D721Med (cell line): ENCODE measurements at regions not wholly inside any gene's neighbourhood (a gene's known extent, or its start where the extent isn't known, plus 50 kb on each side); places are given as distances from the start of the nearest gene placed in this dataset.
A peak's percentile ranks its signal among the peaks of the same experiment; 100 is the strongest.

Experiments used
- DNase-seq: peaks from one replicate; pipeline ENCODE4 v3.0.0; 2011; ENCODE audit warnings: low spot score; ENCODE audit not compliant: insufficient read length
- FAIRE-seq: peaks from 2 replicates; lab custom pipeline; 2011; peaks lifted over from hg19 to GRCh38; lab: Jason Lieb, UNC
- CTCF ChIP-seq: IDR thresholded peaks from 2 replicates; pipeline ENCODE4 v1.5.1; 2012; ENCODE audit warnings: mild to moderate bottlenecking, control low read depth; ENCODE audit not compliant: insufficient read depth; ENCODE audit errors: missing control alignments

GRCh38 chr17:33371377-33371776 lies 78.3 kb upstream of the ASIC2 start:
- FAIRE-seq (no peak), DNase-seq (no peak)

GRCh38 chr17:33373273-33373672 lies 80.2 kb upstream of the ASIC2 start:
- TF ChIP-seq CTCF, result no peak
- FAIRE-seq (no peak), DNase-seq (no peak)

More at GRCh38 chr17:33371377-33371776, 78.3 kb upstream of the ASIC2 start:
- TF ChIP-seq CTCF, result no peak

- no peak for TF ChIP-seq CTCF
- FAIRE-seq, result no peak
- DNase-seq, result no peak
Measured at GRCh38 chr17:33375103-33375502, 82.0 kb upstream of the ASIC2 start.

- FAIRE-seq, result no peak
- DNase-seq, result no peak
- TF ChIP-seq CTCF, result no peak
Measured at GRCh38 chr17:33375783-33376182, 82.7 kb upstream of the ASIC2 start.

DNA sequence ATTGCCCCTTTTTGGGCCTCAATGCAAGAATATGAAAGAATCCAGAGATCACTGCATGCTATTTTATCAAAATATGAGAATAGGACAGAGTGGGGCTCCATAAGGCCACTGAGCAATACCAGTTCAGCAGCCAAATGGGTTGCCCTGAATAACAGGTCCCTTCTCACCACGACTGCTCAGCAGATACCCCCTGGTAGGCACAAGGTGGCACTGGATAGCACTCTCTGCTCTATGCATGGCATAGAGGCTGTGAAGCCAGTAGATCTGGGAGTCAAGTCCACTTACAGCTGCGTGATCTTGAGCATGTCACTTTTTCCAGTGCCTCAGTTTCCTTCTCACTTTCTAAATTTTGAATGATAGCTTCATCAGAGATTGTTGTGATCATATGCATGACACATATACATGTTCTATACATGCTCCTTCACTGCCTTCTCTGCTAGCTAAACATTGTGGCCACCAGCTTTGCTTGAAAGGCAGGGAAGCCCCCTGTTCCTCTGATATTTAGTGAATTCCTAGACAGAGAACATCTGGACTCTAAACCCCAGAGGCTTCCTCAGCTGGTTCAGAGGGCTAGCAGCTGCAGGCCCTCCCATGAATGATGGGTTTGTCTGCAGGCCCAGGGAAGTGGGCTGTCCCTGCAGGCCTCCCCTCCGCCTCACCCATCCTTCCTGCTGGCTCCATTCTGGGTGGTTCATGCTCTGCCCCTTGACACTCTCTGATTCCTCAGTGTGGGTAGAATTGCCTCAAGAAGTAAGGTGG lies 84.9 kb upstream of the ASIC2 start:
- FAIRE-seq (no peak), DNase-seq (no peak)
- TF ChIP-seq CTCF, result peak; percentile 32

DNA sequence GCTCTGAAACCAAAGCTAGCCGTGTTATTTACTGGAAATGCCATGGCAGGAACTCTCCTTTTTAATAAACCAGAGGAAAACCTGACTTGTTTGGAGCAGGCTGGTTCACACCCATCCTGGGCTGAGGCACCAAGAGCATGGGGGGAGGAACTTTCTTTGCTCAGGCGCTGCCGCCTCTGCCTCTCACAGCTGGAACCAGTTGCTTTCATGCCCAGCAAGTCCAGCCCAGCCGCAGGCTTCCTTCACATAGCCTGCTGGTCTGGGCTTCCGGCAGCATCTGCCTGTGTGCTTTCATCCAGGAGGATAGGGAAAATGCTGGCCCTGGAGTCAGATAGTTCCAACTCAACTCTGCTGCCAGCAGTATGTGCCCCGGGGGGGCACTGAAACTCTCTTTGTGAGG lies 88.1 kb upstream of the ASIC2 start:
- DNase-seq, result no peak
- TF ChIP-seq CTCF, result no peak
- no peak for FAIRE-seq

DNA sequence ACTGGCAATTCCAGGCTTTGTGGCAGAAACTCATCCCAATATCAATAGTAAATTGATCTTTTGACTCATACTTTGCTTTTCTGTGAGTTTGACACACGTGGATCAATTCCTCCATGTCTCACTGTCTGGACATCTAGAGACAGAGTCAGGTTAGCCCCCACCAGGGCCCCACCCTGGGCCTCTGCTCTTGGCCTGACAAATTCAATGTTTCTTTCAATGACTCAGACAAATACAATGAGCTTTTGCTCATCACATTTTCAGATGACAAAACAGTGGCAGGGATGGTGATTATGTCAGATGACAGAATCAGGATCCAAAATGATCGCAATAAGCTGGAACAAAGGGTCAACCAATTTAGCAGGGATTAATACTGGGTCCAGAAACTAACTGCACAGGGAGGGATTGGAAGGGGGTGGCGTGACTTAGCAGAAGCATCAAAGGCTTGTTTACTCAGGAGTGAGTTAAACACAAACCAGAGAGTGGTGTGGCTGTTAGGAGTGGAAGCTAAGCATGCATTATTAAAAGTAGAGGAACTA lies 90.5 kb upstream of the ASIC2 start:
- no peak for TF ChIP-seq CTCF
- FAIRE-seq, result no peak

More for the DNA sequence above, 90.5 kb upstream of the ASIC2 start:
- no peak for DNase-seq
